NB4 (cell line): ENCODE measurements at regions not wholly inside any gene's neighbourhood (a gene's known extent, or its start where the extent isn't known, plus 50 kb on each side); places are given as distances from the start of the nearest gene placed in this dataset.

ENCODE experiments used
- CTCF ChIP-seq: IDR thresholded peaks from one replicate; pipeline ENCODE4 v1.5.1; 2012; ENCODE audit warnings: low read depth, low read length
- POLR2A ChIP-seq: IDR thresholded peaks from 2 replicates; pipeline ENCODE4 v1.6.1; 2011; ENCODE audit warnings: mild to moderate bottlenecking; ENCODE audit not compliant: insufficient read length; ENCODE audit errors: extremely low read depth
- TF ChIP-seq, protein P1 (sequence below): IDR thresholded peaks from 2 replicates; pipeline ENCODE4 v1.6.1; 2011; ENCODE audit warnings: low read depth, low read length

DNA sequence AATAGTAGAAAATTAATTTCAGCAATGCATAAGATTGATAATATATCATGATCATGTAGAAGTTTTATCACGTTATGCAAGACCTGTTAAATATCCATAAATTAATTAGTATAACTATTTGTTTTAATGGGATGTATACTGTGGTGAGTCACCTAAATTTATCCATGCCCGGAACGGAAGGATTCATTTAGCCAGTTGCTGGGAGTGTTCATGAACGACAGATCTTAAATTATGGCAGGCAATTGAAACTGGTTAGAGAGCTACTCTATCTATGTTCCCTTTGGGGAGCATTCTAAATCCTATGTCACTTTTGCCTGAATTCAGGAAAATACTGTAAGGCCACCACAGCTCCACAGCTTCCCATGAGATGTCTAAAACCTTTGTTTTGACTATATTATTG is 1950.5 kb upstream of the AGA start:
- no peak for TF ChIP-seq CTCF
- TF ChIP-seq POLR2A, result no peak
- TF ChIP-seq, protein P1, sequence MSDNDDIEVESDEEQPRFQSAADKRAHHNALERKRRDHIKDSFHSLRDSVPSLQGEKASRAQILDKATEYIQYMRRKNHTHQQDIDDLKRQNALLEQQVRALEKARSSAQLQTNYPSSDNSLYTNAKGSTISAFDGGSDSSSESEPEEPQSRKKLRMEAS, result no peak
